ENCODE measurements at regions not wholly inside any gene's neighbourhood (a gene's known extent, or its start where the extent isn't known, plus 50 kb on each side); places are given as distances from the start of the nearest gene placed in this dataset.

- no peak for DNase-seq
Observed at GRCh38 chr2:16288371-16289112, 348.2 kb downstream of the MYCN start.

GRCh38 chr2:16287831-16288230 is 347.5 kb downstream of the MYCN start:
- DNase-seq: no peak

- no peak for DNase-seq
Observed at GRCh38 chr2:16287281-16287680, 346.9 kb downstream of the MYCN start.

GRCh38 chr2:16285813-16286510 is 345.6 kb downstream of the MYCN start:
- no peak for DNase-seq

GRCh38 chr2:16284941-16285625 is 344.7 kb downstream of the MYCN start:
- DNase-seq: no peak

- DNase-seq: no peak
Observed at GRCh38 chr2:16283071-16283850, 342.9 kb downstream of the MYCN start.

GRCh38 chr2:16282511-16282910 is 342.2 kb downstream of the MYCN start:
- no peak for DNase-seq

GRCh38 chr2:16281451-16282335 is 341.3 kb downstream of the MYCN start:
- DNase-seq: no peak

GRCh38 chr2:16280081-16280480 is 339.7 kb downstream of the MYCN start:
- DNase-seq: no peak

GRCh38 chr2:16279641-16280040 is 339.3 kb downstream of the MYCN start:
- no peak for DNase-seq

GRCh38 chr2:16279201-16279570 is 338.8 kb downstream of the MYCN start:
- no peak for DNase-seq

- DNase-seq: no peak
Observed at GRCh38 chr2:16278421-16279200, 338.3 kb downstream of the MYCN start.

GRCh38 chr2:16277117-16277516 is 336.8 kb downstream of the MYCN start:
- no peak for DNase-seq

GRCh38 chr2:16275661-16276060 is 335.3 kb downstream of the MYCN start:
- no peak for DNase-seq

GRCh38 chr2:16275131-16275530 is 334.8 kb downstream of the MYCN start:
- no peak for DNase-seq

GRCh38 chr2:16273111-16273510 is 332.8 kb downstream of the MYCN start:
- DNase-seq: no peak

GRCh38 chr2:16272038-16272788 is 331.9 kb downstream of the MYCN start:
- DNase-seq: no peak

- DNase-seq: no peak
Observed at GRCh38 chr2:16271231-16271896, 331.0 kb downstream of the MYCN start.

GRCh38 chr2:16270441-16270840 is 330.1 kb downstream of the MYCN start:
- DNase-seq: no peak
